GM23338 (cell line): ENCODE measurements at regions not wholly inside any gene's neighbourhood (a gene's known extent, or its start where the extent isn't known, plus 50 kb on each side); places are given as distances from the start of the nearest gene placed in this dataset.

Experiments used
- ATAC-seq: fragments of 200-7000 bp; cut with Tn5 transposase; 3 replicates; pipeline ENCODE4 v1.9.1; 2020
- DNase-seq: peaks from one replicate; pipeline ENCODE4 v3.0.0-alpha.2; 2015; ENCODE audit warnings: low spot score
- H2AFZ ChIP-seq: fragments of 200-600 bp; sonication (generic); 2 replicates; pipeline ENCODE4 v1.8.0; 2016; ENCODE audit warnings: antibody characterized with exemption, mild to moderate bottlenecking, moderate library complexity
- H3F3A ChIP-seq: fragments of 200-600 bp; sonication (generic); replicated peaks from 2 replicates; pipeline ENCODE4 v1.8.0; 2017; ENCODE audit warnings: antibody characterized with exemption, mixed run types, low read depth
- H3K27ac ChIP-seq: fragments of 200-600 bp; sonication (generic); 2 replicates; pipeline ENCODE4 v1.6.1; 2016; ENCODE audit warnings: low read depth
- H3K27me3 ChIP-seq: fragments of 200-600 bp; sonication (generic); 2 replicates; pipeline ENCODE4 v1.8.0; 2016; ENCODE audit warnings: mild to moderate bottlenecking, mixed run types, moderate library complexity; ENCODE audit not compliant: insufficient read depth
- H3K36me3 ChIP-seq: fragments of 200-600 bp; sonication (generic); 2 replicates; pipeline ENCODE4 v1.8.0; 2016; ENCODE audit warnings: mild to moderate bottlenecking; ENCODE audit not compliant: insufficient read depth
- H3K4me1 ChIP-seq: fragments of 200-600 bp; sonication (generic); 2 replicates; pipeline ENCODE4 v1.8.0; 2016; ENCODE audit warnings: mild to moderate bottlenecking, moderate library complexity; ENCODE audit not compliant: insufficient read depth
- H3K4me2 ChIP-seq: fragments of 200-600 bp; sonication (generic); 2 replicates; pipeline ENCODE4 v1.7.1; 2017; ENCODE audit warnings: mixed run types
- H3K4me3 ChIP-seq: fragments of 200-600 bp; sonication (generic); 2 replicates; pipeline ENCODE4 v1.6.1; 2016; ENCODE audit warnings: mixed run types
- H3K79me2 ChIP-seq: fragments of 200-600 bp; sonication (generic); replicated peaks from 2 replicates; pipeline ENCODE4 v1.8.0; 2017; ENCODE audit warnings: mild to moderate bottlenecking; ENCODE audit not compliant: insufficient read depth
- H3K9me2 ChIP-seq: fragments of 200-600 bp; sonication (generic); 2 replicates; pipeline ENCODE4 v1.8.0; 2017; ENCODE audit not compliant: insufficient read depth
- H4K20me1 ChIP-seq: fragments of 200-600 bp; sonication (generic); replicated peaks from 2 replicates; pipeline ENCODE4 v1.8.0; 2017; ENCODE audit warnings: mild to moderate bottlenecking; ENCODE audit not compliant: insufficient read depth
- H3K27ac Mint-ChIP-seq: 2 replicates; pipeline ENCODE4 v1.8.0; 2020; ENCODE audit warnings: inconsistent platforms, mild to moderate bottlenecking, moderate library complexity, mixed read lengths
- H3K27me3 Mint-ChIP-seq: 3 replicates; pipeline ENCODE4 v1.8.0; 2022; ENCODE audit warnings: low read depth, mild to moderate bottlenecking, moderate library complexity, mixed read lengths, inconsistent platforms; ENCODE audit not compliant: insufficient read depth, poor library complexity
- H3K36me3 Mint-ChIP-seq: 3 replicates; pipeline ENCODE4 v1.8.0; 2021; ENCODE audit warnings: low read depth, mild to moderate bottlenecking, inconsistent platforms, moderate library complexity, mixed read lengths
- H3K4me1 Mint-ChIP-seq: 3 replicates; pipeline ENCODE4 v1.8.0; 2020; ENCODE audit warnings: mild to moderate bottlenecking, inconsistent platforms, mixed read lengths
- H3K4me3 Mint-ChIP-seq: 3 replicates; pipeline ENCODE4 v1.8.0; 2021; ENCODE audit warnings: moderate library complexity, mild to moderate bottlenecking, inconsistent platforms, mixed read lengths
- H3K9me3 Mint-ChIP-seq: 3 replicates; pipeline ENCODE4 v1.8.0; 2020; ENCODE audit warnings: moderate library complexity, mild to moderate bottlenecking, inconsistent platforms, mixed read lengths
- EZH2 ChIP-seq: fragments of 200-600 bp; sonication (generic); IDR thresholded peaks from one replicate; pipeline ENCODE4 v1.8.0; 2017; ENCODE audit warnings: antibody characterized with exemption, mild to moderate bottlenecking, low read depth; ENCODE audit not compliant: unreplicated experiment
- JUNB ChIP-seq: IDR thresholded peaks from one replicate; pipeline ENCODE4 v1.6.1; 2016; ENCODE audit warnings: antibody characterized with exemption; ENCODE audit not compliant: unreplicated experiment
- TF ChIP-seq, protein P1 (sequence below): fragments of 250-450 bp; sonication (Bioruptor Pico); IDR thresholded peaks from 2 replicates; pipeline ENCODE4 v1.5.0; 2020; ENCODE audit warnings: mild to moderate bottlenecking, moderate library complexity
- TF ChIP-seq, protein P2 (sequence below), 2 experiments: fragments of 200-600 bp in 1 of 2; sonication (generic) in 1 of 2; conservative IDR thresholded peaks; 2 replicates each; pipeline versions ENCODE4 v1.5.1 to v1.6.1; 2016 to 2017; ENCODE audit warnings: antibody characterized with exemption in 2 of 2, low read depth in 2 of 2, mild to moderate bottlenecking in 2 of 2, moderate library complexity in 1 of 2

DNA sequence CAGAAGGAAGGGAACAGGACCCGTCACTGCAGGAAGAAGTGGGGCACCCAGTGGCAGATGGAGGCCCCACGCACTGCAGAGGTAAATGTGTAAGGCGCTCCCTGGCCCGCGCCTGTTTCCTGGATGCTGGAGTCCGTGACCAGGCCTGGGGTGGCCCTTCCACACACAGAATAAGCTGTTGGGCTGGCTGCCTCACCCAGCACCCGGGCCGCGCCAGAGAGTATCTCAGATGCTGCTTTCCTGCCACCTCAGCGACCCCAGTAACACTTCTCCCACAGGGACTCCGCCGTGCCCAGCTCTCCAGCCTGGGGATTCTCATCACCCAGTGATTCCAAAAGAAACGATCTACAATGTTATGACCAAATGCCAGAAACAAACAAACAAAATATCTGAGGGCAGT, 1993.1 kb downstream of the TP53TG3F start (continued):
- TF ChIP-seq, protein P1, sequence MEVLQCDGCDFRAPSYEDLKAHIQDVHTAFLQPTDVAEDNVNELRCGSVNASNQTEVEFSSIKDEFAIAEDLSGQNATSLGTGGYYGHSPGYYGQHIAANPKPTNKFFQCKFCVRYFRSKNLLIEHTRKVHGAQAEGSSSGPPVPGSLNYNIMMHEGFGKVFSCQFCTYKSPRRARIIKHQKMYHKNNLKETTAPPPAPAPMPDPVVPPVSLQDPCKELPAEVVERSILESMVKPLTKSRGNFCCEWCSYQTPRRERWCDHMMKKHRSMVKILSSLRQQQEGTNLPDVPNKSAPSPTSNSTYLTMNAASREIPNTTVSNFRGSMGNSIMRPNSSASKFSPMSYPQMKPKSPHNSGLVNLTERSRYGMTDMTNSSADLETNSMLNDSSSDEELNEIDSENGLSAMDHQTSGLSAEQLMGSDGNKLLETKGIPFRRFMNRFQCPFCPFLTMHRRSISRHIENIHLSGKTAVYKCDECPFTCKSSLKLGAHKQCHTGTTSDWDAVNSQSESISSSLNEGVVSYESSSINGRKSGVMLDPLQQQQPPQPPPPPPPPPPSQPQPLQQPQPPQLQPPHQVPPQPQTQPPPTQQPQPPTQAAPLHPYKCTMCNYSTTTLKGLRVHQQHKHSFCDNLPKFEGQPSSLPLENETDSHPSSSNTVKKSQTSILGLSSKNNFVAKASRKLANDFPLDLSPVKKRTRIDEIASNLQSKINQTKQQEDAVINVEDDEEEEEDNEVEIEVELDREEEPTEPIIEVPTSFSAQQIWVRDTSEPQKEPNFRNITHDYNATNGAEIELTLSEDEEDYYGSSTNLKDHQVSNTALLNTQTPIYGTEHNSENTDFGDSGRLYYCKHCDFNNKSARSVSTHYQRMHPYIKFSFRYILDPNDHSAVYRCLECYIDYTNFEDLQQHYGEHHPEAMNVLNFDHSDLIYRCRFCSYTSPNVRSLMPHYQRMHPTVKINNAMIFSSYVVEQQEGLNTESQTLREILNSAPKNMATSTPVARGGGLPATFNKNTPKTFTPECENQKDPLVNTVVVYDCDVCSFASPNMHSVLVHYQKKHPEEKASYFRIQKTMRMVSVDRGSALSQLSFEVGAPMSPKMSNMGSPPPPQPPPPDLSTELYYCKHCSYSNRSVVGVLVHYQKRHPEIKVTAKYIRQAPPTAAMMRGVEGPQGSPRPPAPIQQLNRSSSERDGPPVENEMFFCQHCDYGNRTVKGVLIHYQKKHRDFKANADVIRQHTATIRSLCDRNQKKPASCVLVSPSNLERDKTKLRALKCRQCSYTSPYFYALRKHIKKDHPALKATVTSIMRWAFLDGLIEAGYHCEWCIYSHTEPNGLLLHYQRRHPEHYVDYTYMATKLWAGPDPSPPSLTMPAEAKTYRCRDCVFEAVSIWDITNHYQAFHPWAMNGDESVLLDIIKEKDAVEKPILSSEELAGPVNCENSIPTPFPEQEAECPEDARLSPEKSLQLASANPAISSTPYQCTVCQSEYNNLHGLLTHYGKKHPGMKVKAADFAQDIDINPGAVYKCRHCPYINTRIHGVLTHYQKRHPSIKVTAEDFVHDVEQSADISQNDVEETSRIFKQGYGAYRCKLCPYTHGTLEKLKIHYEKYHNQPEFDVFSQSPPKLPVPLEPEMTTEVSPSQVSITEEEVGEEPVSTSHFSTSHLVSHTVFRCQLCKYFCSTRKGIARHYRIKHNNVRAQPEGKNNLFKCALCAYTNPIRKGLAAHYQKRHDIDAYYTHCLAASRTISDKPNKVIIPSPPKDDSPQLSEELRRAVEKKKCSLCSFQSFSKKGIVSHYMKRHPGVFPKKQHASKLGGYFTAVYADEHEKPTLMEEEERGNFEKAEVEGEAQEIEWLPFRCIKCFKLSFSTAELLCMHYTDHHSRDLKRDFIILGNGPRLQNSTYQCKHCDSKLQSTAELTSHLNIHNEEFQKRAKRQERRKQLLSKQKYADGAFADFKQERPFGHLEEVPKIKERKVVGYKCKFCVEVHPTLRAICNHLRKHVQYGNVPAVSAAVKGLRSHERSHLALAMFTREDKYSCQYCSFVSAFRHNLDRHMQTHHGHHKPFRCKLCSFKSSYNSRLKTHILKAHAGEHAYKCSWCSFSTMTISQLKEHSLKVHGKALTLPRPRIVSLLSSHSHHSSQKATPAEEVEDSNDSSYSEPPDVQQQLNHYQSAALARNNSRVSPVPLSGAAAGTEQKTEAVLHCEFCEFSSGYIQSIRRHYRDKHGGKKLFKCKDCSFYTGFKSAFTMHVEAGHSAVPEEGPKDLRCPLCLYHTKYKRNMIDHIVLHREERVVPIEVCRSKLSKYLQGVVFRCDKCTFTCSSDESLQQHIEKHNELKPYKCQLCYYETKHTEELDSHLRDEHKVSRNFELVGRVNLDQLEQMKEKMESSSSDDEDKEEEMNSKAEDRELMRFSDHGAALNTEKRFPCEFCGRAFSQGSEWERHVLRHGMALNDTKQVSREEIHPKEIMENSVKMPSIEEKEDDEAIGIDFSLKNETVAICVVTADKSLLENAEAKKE (CRISPR knock-in tag) = no peak
- TF ChIP-seq, protein P2, sequence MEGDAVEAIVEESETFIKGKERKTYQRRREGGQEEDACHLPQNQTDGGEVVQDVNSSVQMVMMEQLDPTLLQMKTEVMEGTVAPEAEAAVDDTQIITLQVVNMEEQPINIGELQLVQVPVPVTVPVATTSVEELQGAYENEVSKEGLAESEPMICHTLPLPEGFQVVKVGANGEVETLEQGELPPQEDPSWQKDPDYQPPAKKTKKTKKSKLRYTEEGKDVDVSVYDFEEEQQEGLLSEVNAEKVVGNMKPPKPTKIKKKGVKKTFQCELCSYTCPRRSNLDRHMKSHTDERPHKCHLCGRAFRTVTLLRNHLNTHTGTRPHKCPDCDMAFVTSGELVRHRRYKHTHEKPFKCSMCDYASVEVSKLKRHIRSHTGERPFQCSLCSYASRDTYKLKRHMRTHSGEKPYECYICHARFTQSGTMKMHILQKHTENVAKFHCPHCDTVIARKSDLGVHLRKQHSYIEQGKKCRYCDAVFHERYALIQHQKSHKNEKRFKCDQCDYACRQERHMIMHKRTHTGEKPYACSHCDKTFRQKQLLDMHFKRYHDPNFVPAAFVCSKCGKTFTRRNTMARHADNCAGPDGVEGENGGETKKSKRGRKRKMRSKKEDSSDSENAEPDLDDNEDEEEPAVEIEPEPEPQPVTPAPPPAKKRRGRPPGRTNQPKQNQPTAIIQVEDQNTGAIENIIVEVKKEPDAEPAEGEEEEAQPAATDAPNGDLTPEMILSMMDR (conservative IDR thresholded peaks at IDR 0.05; ENCODE audit: low read depth in 2 of 2) = no peak

DNA sequence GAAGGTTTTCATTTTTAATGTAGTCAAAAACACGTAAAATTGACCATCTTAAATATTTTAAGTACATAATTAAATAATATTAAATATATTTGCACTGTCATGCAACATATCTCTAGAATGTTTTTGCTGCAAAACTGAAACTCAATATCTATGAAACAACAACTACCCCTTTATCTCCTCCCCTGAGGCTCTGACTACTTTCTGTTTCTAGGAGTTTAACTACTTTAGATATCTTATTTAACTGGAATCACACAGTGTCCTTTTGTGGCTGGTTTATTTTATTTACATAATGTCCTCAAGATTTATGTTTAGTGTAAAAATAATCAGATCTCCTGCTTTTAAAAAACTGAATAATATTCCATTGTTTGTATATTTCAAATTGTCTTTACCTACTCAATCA, 2003.9 kb downstream of the TP53TG3F start:
- no peaks in the 10 kb centered on the region for H3K27me3 ChIP-seq
- TF ChIP-seq, protein P2 (conservative IDR thresholded peaks at IDR 0.05; ENCODE audit: low read depth in 2 of 2) = no peak
- TF ChIP-seq, protein P1 (CRISPR knock-in tag) = no peak
- TF ChIP-seq JUNB (no peak), EZH2 (no peak)

More for the DNA sequence above, 2003.9 kb downstream of the TP53TG3F start:
- H3K79me2 ChIP-seq = no peaks in the 10 kb centered on the region
- H3K4me3 ChIP-seq = no peak overlapping the region
- H3K4me2 ChIP-seq = no peak overlapping the region
- Mint-ChIP-seq H3K36me3 (peaks cover 38% of the 10 kb centered on the region), H3K27me3 (no peaks in the 10 kb centered on the region), H3K4me3 (no peak overlapping the region), H3K4me1 (no peaks in the 10 kb centered on the region), H3K27ac (no peak overlapping the region), H3K9me3 (peaks cover 89% of the 10 kb centered on the region)
- no peak overlapping the region for H3K27ac ChIP-seq
- no peak overlapping the region for H2AFZ ChIP-seq
- no peaks in the 10 kb centered on the region for H4K20me1 ChIP-seq
- no peaks in the 10 kb centered on the region for H3K9me2 ChIP-seq
- H3K4me1 ChIP-seq = no peaks in the 10 kb centered on the region
- no peaks in the 10 kb centered on the region for H3F3A ChIP-seq
- no peak for DNase-seq
- no peaks in the 10 kb centered on the region for H3K36me3 ChIP-seq
- ATAC-seq = no peak
